HepG2 (cell line): ENCODE measurements at regions not wholly inside any gene's neighbourhood (a gene's known extent, or its start where the extent isn't known, plus 50 kb on each side); places are given as distances from the start of the nearest gene placed in this dataset.

Experiments used
- ATAC-seq: fragments of 200-7000 bp; cut with Tn5 transposase; 3 replicates; pipeline ENCODE4 v1.9.1; 2020; ENCODE audit warnings: mild to moderate bottlenecking, moderate library complexity
- BruUV-seq: library from RNA; stranded (reverse); fragments of 400-500 nt; replicated peaks from 2 replicates; lab custom pipeline; 2021; lab: Mats Ljungman, UMichigan
- CTCF ChIA-PET: fragments of 300-600 bp; formaldehyde crosslinking; extraction: SDS; loops from one replicate; lab custom pipeline; 2021; ENCODE audit warnings: low total read pairs, inconsistent platforms, low intra/inter-chr PET ratio; lab: Yijun Ruan, JAX
- POLR2A ChIA-PET: fragments of 350-600 bp; sonication (Branson Sonifier 250); formaldehyde crosslinking; loops from one replicate; lab custom pipeline; 2020; ENCODE audit warnings: antibody characterized with exemption, inconsistent platforms; lab: Yijun Ruan, JAX
- DNase-seq: peaks from one replicate; pipeline ENCODE4 v3.0.0-alpha.2; 2015; ENCODE audit warnings: low spot score
- FAIRE-seq: peaks from 3 replicates; lab custom pipeline; 2011; peaks lifted over from hg19 to GRCh38; lab: Jason Lieb, UNC
- H2AFZ ChIP-seq: one replicate; pipeline ENCODE4 v1.6.1; 2011; ENCODE audit warnings: low read length, inconsistent platforms
- H3K27ac ChIP-seq: fragments of 300-600 bp; 3 replicates; pipeline ENCODE4 v1.8.0; 2011; ENCODE audit warnings: mixed run types, mild to moderate bottlenecking, mixed read lengths, low read length, inconsistent platforms; ENCODE audit not compliant: insufficient read depth; ENCODE audit errors: extremely low read length
- H3K27me3 ChIP-seq, 2 experiments: fragments of 200-600 bp in 1 of 2; 2 replicates in 1 of 2; 3 replicates in 1 of 2; pipeline versions ENCODE4 v1.6.0 to v1.8.0; 2011; ENCODE audit warnings: low read length in 2 of 2, mild to moderate bottlenecking in 2 of 2, moderate library complexity in 2 of 2, inconsistent platforms in 1 of 2; ENCODE audit not compliant: insufficient read depth in 2 of 2, control insufficient read depth in 1 of 2
- H3K36me3 ChIP-seq, 2 experiments: fragments of 200-600 bp in 1 of 2; replicated peaks in 1 of 2; 2 replicates in 1 of 2; 3 replicates in 1 of 2; pipeline versions ENCODE4 v1.5.1 to v1.8.0; 2011; ENCODE audit warnings: low read length in 2 of 2, inconsistent platforms in 1 of 2; ENCODE audit not compliant: insufficient read depth in 2 of 2, control insufficient read depth in 1 of 2
- H3K4me1 ChIP-seq: 2 replicates; pipeline ENCODE4 v1.5.1; 2012; ENCODE audit warnings: low read length, inconsistent platforms; ENCODE audit not compliant: insufficient read depth
- H3K4me2 ChIP-seq: 2 replicates; pipeline ENCODE4 v1.6.0; 2011; ENCODE audit warnings: low read depth, low read length, inconsistent platforms
- H3K4me3 ChIP-seq, 3 experiments: fragments of 200-600 bp in 1 of 3; sonication (generic), shearing (Covaris generic) in 1 of 3; replicated peaks in 1 of 3; 2 replicates each; pipeline ENCODE4 v1.5.1; 2011 to 2016; ENCODE audit warnings: low read length in 3 of 3, inconsistent platforms in 2 of 3, low read depth in 2 of 3, mild to moderate bottlenecking in 2 of 3, control low read depth in 1 of 3, mixed read lengths in 1 of 3; ENCODE audit not compliant: insufficient read depth in 1 of 3
- H3K79me2 ChIP-seq: one replicate; pipeline ENCODE4 v1.6.1; 2011; ENCODE audit warnings: low read length, inconsistent platforms; ENCODE audit not compliant: insufficient read depth
- H3K9ac ChIP-seq: 2 replicates; pipeline ENCODE4 v1.6.0; 2011; ENCODE audit warnings: mild to moderate bottlenecking, low read depth, low read length, inconsistent platforms; ENCODE audit not compliant: insufficient read depth
- H3K9me3 ChIP-seq: 2 replicates; pipeline ENCODE4 v1.5.1; 2012; ENCODE audit warnings: mild to moderate bottlenecking, low read length
- H4K20me1 ChIP-seq: 2 replicates; pipeline ENCODE4 v1.6.0; 2011; ENCODE audit warnings: inconsistent platforms, mild to moderate bottlenecking, low read length, moderate library complexity; ENCODE audit not compliant: insufficient read depth
- AHDC1 ChIP-seq: sonication (generic); formaldehyde crosslinking; IDR thresholded peaks from 2 replicates; pipeline ENCODE4 v1.5.1; 2020; ENCODE audit warnings: mild to moderate bottlenecking, missing genetic modification reagents, borderline replicate concordance
- CEBPG ChIP-seq: IDR thresholded peaks from 2 replicates; pipeline ENCODE4 v1.6.1; 2016
- KLF13 ChIP-seq: sonication (generic); formaldehyde crosslinking; IDR thresholded peaks from 2 replicates; pipeline ENCODE4 v1.4.0; 2020; ENCODE audit warnings: mild to moderate bottlenecking, missing genetic modification reagents
- MAFK ChIP-seq, 2 experiments: IDR thresholded peaks in 1 of 2; conservative IDR thresholded peaks in 1 of 2; 2 replicates each; pipeline ENCODE4 v1.6.1; 2011; ENCODE audit warnings: improper control_type of control experiment in 2 of 2, low read length in 2 of 2
- PLSCR1 ChIP-seq: sonication (generic); formaldehyde crosslinking; IDR thresholded peaks from 2 replicates; pipeline ENCODE4 v1.5.0; 2020; ENCODE audit warnings: missing genetic modification reagents, mild to moderate bottlenecking, borderline replicate concordance
- RAD51 ChIP-seq: fragments of 450-650 bp; IDR thresholded peaks from 2 replicates; pipeline ENCODE4 v1.6.1; 2016; ENCODE audit warnings: borderline replicate concordance
- RELA ChIP-seq: sonication (generic); formaldehyde crosslinking; IDR thresholded peaks from 2 replicates; pipeline ENCODE4 v1.4.0; 2020; ENCODE audit warnings: missing genetic modification reagents
- SRSF4 ChIP-seq: fragments of 200-400 bp; formaldehyde crosslinking; IDR thresholded peaks from one replicate; pipeline ENCODE4 v1.6.1; 2018; ENCODE audit warnings: mild to moderate bottlenecking, low read depth, low read length, moderate library complexity; ENCODE audit not compliant: poor library complexity, severe bottlenecking
- TARDBP ChIP-seq: sonication (generic); formaldehyde crosslinking; IDR thresholded peaks from 2 replicates; pipeline ENCODE4 v1.8.0; 2022; ENCODE audit warnings: mild to moderate bottlenecking, missing genetic modification reagents
- THAP11 ChIP-seq: IDR thresholded peaks from 2 replicates; pipeline ENCODE4 v1.6.1; 2016; ENCODE audit warnings: missing biosample characterization, missing genetic modification reagents
- THRA ChIP-seq: sonication (generic); formaldehyde crosslinking; IDR thresholded peaks from 2 replicates; pipeline ENCODE4 v1.4.0; 2020; ENCODE audit warnings: missing genetic modification reagents, borderline replicate concordance
- TP53 ChIP-seq: sonication (generic); formaldehyde crosslinking; conservative IDR thresholded peaks from 2 replicates; pipeline ENCODE4 v1.4.0; 2020; ENCODE audit warnings: missing genetic modification reagents
- ZBTB38 ChIP-seq: sonication (generic); formaldehyde crosslinking; IDR thresholded peaks from 2 replicates; pipeline ENCODE4 v1.5.1; 2020; ENCODE audit warnings: mild to moderate bottlenecking, missing genetic modification reagents
- ZNF17 ChIP-seq: sonication (generic); formaldehyde crosslinking; IDR thresholded peaks from 2 replicates; pipeline ENCODE4 v1.5.0; 2020; ENCODE audit warnings: mild to moderate bottlenecking, missing genetic modification reagents
- ZNF253 ChIP-seq: sonication (generic); formaldehyde crosslinking; IDR thresholded peaks from 2 replicates; pipeline ENCODE4 v1.8.0; 2022; ENCODE audit warnings: mild to moderate bottlenecking, missing genetic modification reagents, borderline replicate concordance
- ZNF335 ChIP-seq: sonication (generic); formaldehyde crosslinking; IDR thresholded peaks from 2 replicates; pipeline ENCODE4 v1.4.0; 2020; ENCODE audit warnings: missing genetic modification reagents
- ZNF614 ChIP-seq: IDR thresholded peaks from 2 replicates; pipeline ENCODE4 v1.6.1; 2018; ENCODE audit warnings: missing biosample characterization, missing genetic modification reagents, inconsistent platforms, borderline replicate concordance
- ZNF674 ChIP-seq: sonication (generic); formaldehyde crosslinking; IDR thresholded peaks from 2 replicates; pipeline ENCODE4 v1.5.0; 2020; ENCODE audit warnings: low read depth, mild to moderate bottlenecking, missing genetic modification reagents
- WGBS: methylation state at CpG from one replicate; pipeline ENCODE4 v1.1.6; 2017; ENCODE audit warnings: low lambda C conversion rate; 5-methylcytosine and 5-hydroxymethylcytosine counted together
- in situ Hi-C: cut with HindIII; loops from 2 replicates; pipeline ENCODE4 v1.10.0; 2017; ENCODE audit warnings: low pct_unique_long_range_greater_than_20kb; ENCODE audit not compliant: extremely low pct_ligation_motif_present
- intact Hi-C: fragments of 100-400 bp; cut with micrococcal nuclease; formaldehyde crosslinking; loops from one replicate; pipeline ENCODE4 v1.10.0; 2022; ENCODE audit not compliant: unreplicated experiment

GRCh38 chr14:53885136-53885640 lies 71.4 kb downstream of the BMP4 start (continued):
- TF ChIP-seq AHDC1 (CRISPR knock-in tag) (no peak), ZNF674 (no peak), PLSCR1 (CRISPR knock-in tag) (no peak), RELA (CRISPR knock-in tag) (no peak), SRSF4 (no peak), TP53 (CRISPR knock-in tag) (no peak)

GRCh38 chr14:53884601-53885000 lies 72.0 kb downstream of the BMP4 start:
- Histone ChIP-seq H3K27ac (no peak overlapping the region), H2AFZ (no peak overlapping the region)
- no TSS peak for BruUV-seq
- TF ChIP-seq THRA (CRISPR knock-in tag) (no peak), ZNF614 (no peak), RAD51 (no peak), CEBPG (CRISPR knock-in tag) (no peak), ZNF17 (CRISPR knock-in tag) (no peak), ZNF253 (CRISPR knock-in tag) (no peak), THAP11 (CRISPR knock-in tag) (no peak), KLF13 (CRISPR knock-in tag) (no peak), TARDBP (CRISPR knock-in tag) (no peak), MAFK (conservative IDR thresholded peaks at IDR 0.05 in 1 of 2, IDR thresholded peaks at IDR 0.05 in 1 of 2; ENCODE audit: low read length in 2 of 2) (no peak), ZNF335 (CRISPR knock-in tag) (no peak), ZBTB38 (CRISPR knock-in tag) (no peak)

More at GRCh38 chr14:53884601-53885000, 72.0 kb downstream of the BMP4 start:
- FAIRE-seq (no peak), DNase-seq (no peak), ATAC-seq (no peak)
- intact Hi-C loops (loop anchor here (10.0 kb wide), 1 partner anchor 60 kb away; no protein-coding TSS in a partner anchor), in situ Hi-C loops (no loop called here)
- Histone ChIP-seq H3K4me1 (peaks cover 95% of the 10 kb centered on the region), H3K4me3 (no peak overlapping the region), H3K79me2 (no peaks in the 10 kb centered on the region), H3K27me3 (no peaks in the 10 kb centered on the region), H4K20me1 (no peaks in the 10 kb centered on the region), H3K4me2 (no peak overlapping the region), H3K36me3 (no peaks in the 10 kb centered on the region), H3K9ac (no peak overlapping the region), H3K9me3 (no peaks in the 10 kb centered on the region)
- POLR2A ChIA-PET: interaction anchor here (1.1 to 1.8 kb wide), 2 partner anchors 71 to 271 kb away, joined by 4 read pairs; no protein-coding TSS in a partner anchor
- WGBS: 93% methylated on average over 1 of the region's 1 CpG
- CTCF ChIA-PET: no interaction called here
